ENCODE measurements at regions not wholly inside any gene's neighbourhood (a gene's known extent, or its start where the extent isn't known, plus 50 kb on each side); places are given as distances from the start of the nearest gene placed in this dataset.

- Histone ChIP-seq H3K9ac (ENCODE audit: low read depth, low read length, poor library complexity, severe bottlenecking) (no peak overlapping the region), H3K9me3 (ENCODE audit: insufficient read depth, low read depth, low read length) (no peaks in the 10 kb centered on the region), H3K4me1 (ENCODE audit: insufficient read depth, low read length, poor library complexity, severe bottlenecking) (no peaks in the 10 kb centered on the region), H3K9me2 (replicated peaks; ENCODE audit: low read depth, low read length) (no peaks in the 10 kb centered on the region), H3K4me3 (ENCODE audit: low read length, poor library complexity, severe bottlenecking) (no peak overlapping the region), H2AFZ (ENCODE audit: low read length) (no peak overlapping the region), H3K36me3 (ENCODE audit: insufficient read depth, low read length) (no peaks in the 10 kb centered on the region), H3F3A (ENCODE audit: low read depth) (no peaks in the 10 kb centered on the region), H3K4me2 (ENCODE audit: low read depth, low read length, poor library complexity, severe bottlenecking) (no peak overlapping the region), H3K27me3 (ENCODE audit: insufficient read depth, low read length, poor library complexity, severe bottlenecking) (no peaks in the 10 kb centered on the region), H4K20me1 (ENCODE audit: insufficient read depth, low read length, poor library complexity, severe bottlenecking) (no peaks in the 10 kb centered on the region), H3K79me2 (ENCODE audit: insufficient read depth, low read length) (no peaks in the 10 kb centered on the region)
- TF ChIP-seq CTCF (conservative IDR thresholded peaks at IDR 0.05; ENCODE audit: low read length): no peak
- no peak for TF ChIP-seq EZH2phosphoT487 (IDR thresholded peaks at IDR 0.05; ENCODE audit: borderline replicate concordance)
These were observed 157.4 kb upstream of the PDE10A start for GRCh38 chr6:165820407-165820806.

GRCh38 chr6:165819394-165819793, 156.4 kb upstream of the PDE10A start:
- Histone ChIP-seq H3K4me3 (ENCODE audit: low read length, poor library complexity, severe bottlenecking) (no peak overlapping the region), H3K27me3 (ENCODE audit: insufficient read depth, low read length, poor library complexity, severe bottlenecking) (no peaks in the 10 kb centered on the region), H3K4me1 (ENCODE audit: insufficient read depth, low read length, poor library complexity, severe bottlenecking) (no peaks in the 10 kb centered on the region), H3F3A (ENCODE audit: low read depth) (no peaks in the 10 kb centered on the region), H3K79me2 (ENCODE audit: insufficient read depth, low read length) (no peaks in the 10 kb centered on the region), H3K9ac (ENCODE audit: low read depth, low read length, poor library complexity, severe bottlenecking) (no peak overlapping the region), H3K9me3 (ENCODE audit: insufficient read depth, low read depth, low read length) (no peaks in the 10 kb centered on the region), H3K36me3 (ENCODE audit: insufficient read depth, low read length) (no peaks in the 10 kb centered on the region), H2AFZ (ENCODE audit: low read length) (no peak overlapping the region), H3K9me2 (replicated peaks; ENCODE audit: low read depth, low read length) (no peaks in the 10 kb centered on the region), H3K4me2 (ENCODE audit: low read depth, low read length, poor library complexity, severe bottlenecking) (no peak overlapping the region), H4K20me1 (ENCODE audit: insufficient read depth, low read length, poor library complexity, severe bottlenecking) (no peaks in the 10 kb centered on the region)
- TF ChIP-seq EZH2phosphoT487 (IDR thresholded peaks at IDR 0.05; ENCODE audit: borderline replicate concordance): no peak
- no peak for TF ChIP-seq CTCF (conservative IDR thresholded peaks at IDR 0.05; ENCODE audit: low read length)

GRCh38 chr6:165818200-165818599, 155.2 kb upstream of the PDE10A start:
- Histone ChIP-seq H3K36me3 (ENCODE audit: insufficient read depth, low read length) (no peaks in the 10 kb centered on the region), H3K4me3 (ENCODE audit: low read length, poor library complexity, severe bottlenecking) (no peak overlapping the region), H3K79me2 (ENCODE audit: insufficient read depth, low read length) (no peaks in the 10 kb centered on the region), H4K20me1 (ENCODE audit: insufficient read depth, low read length, poor library complexity, severe bottlenecking) (no peaks in the 10 kb centered on the region), H3K9me3 (ENCODE audit: insufficient read depth, low read depth, low read length) (no peaks in the 10 kb centered on the region), H3K4me1 (ENCODE audit: insufficient read depth, low read length, poor library complexity, severe bottlenecking) (no peaks in the 10 kb centered on the region), H3K27me3 (ENCODE audit: insufficient read depth, low read length, poor library complexity, severe bottlenecking) (no peaks in the 10 kb centered on the region), H3K4me2 (ENCODE audit: low read depth, low read length, poor library complexity, severe bottlenecking) (no peak overlapping the region), H3F3A (ENCODE audit: low read depth) (no peaks in the 10 kb centered on the region), H3K9me2 (replicated peaks; ENCODE audit: low read depth, low read length) (no peaks in the 10 kb centered on the region), H2AFZ (ENCODE audit: low read length) (no peak overlapping the region), H3K9ac (ENCODE audit: low read depth, low read length, poor library complexity, severe bottlenecking) (no peak overlapping the region)
- no peak for TF ChIP-seq CTCF (conservative IDR thresholded peaks at IDR 0.05; ENCODE audit: low read length)
- TF ChIP-seq EZH2phosphoT487 (IDR thresholded peaks at IDR 0.05; ENCODE audit: borderline replicate concordance): no peak
